GM23338 (cell line): ENCODE measurements at regions not wholly inside any gene's neighbourhood (a gene's known extent, or its start where the extent isn't known, plus 50 kb on each side); places are given as distances from the start of the nearest gene placed in this dataset.

Experiments
- ATAC-seq: fragments of 200-7000 bp; cut with Tn5 transposase; 3 replicates; pipeline ENCODE4 v1.9.1; 2020
- DNase-seq: peaks from one replicate; pipeline ENCODE4 v3.0.0-alpha.2; 2015; ENCODE audit warnings: low spot score
- H2AFZ ChIP-seq: fragments of 200-600 bp; sonication (generic); 2 replicates; pipeline ENCODE4 v1.8.0; 2016; ENCODE audit warnings: antibody characterized with exemption, mild to moderate bottlenecking, moderate library complexity
- H3F3A ChIP-seq: fragments of 200-600 bp; sonication (generic); replicated peaks from 2 replicates; pipeline ENCODE4 v1.8.0; 2017; ENCODE audit warnings: antibody characterized with exemption, mixed run types, low read depth
- H3K27ac ChIP-seq: fragments of 200-600 bp; sonication (generic); 2 replicates; pipeline ENCODE4 v1.6.1; 2016; ENCODE audit warnings: low read depth
- H3K27me3 ChIP-seq: fragments of 200-600 bp; sonication (generic); 2 replicates; pipeline ENCODE4 v1.8.0; 2016; ENCODE audit warnings: mild to moderate bottlenecking, mixed run types, moderate library complexity; ENCODE audit not compliant: insufficient read depth
- H3K36me3 ChIP-seq: fragments of 200-600 bp; sonication (generic); 2 replicates; pipeline ENCODE4 v1.8.0; 2016; ENCODE audit warnings: mild to moderate bottlenecking; ENCODE audit not compliant: insufficient read depth
- H3K4me1 ChIP-seq: fragments of 200-600 bp; sonication (generic); 2 replicates; pipeline ENCODE4 v1.8.0; 2016; ENCODE audit warnings: mild to moderate bottlenecking, moderate library complexity; ENCODE audit not compliant: insufficient read depth
- H3K4me2 ChIP-seq: fragments of 200-600 bp; sonication (generic); 2 replicates; pipeline ENCODE4 v1.7.1; 2017; ENCODE audit warnings: mixed run types
- H3K4me3 ChIP-seq: fragments of 200-600 bp; sonication (generic); 2 replicates; pipeline ENCODE4 v1.6.1; 2016; ENCODE audit warnings: mixed run types
- H3K79me2 ChIP-seq: fragments of 200-600 bp; sonication (generic); replicated peaks from 2 replicates; pipeline ENCODE4 v1.8.0; 2017; ENCODE audit warnings: mild to moderate bottlenecking; ENCODE audit not compliant: insufficient read depth
- H3K9me2 ChIP-seq: fragments of 200-600 bp; sonication (generic); 2 replicates; pipeline ENCODE4 v1.8.0; 2017; ENCODE audit not compliant: insufficient read depth
- H4K20me1 ChIP-seq: fragments of 200-600 bp; sonication (generic); replicated peaks from 2 replicates; pipeline ENCODE4 v1.8.0; 2017; ENCODE audit warnings: mild to moderate bottlenecking; ENCODE audit not compliant: insufficient read depth
- H3K27ac Mint-ChIP-seq: 2 replicates; pipeline ENCODE4 v1.8.0; 2020; ENCODE audit warnings: inconsistent platforms, mild to moderate bottlenecking, moderate library complexity, mixed read lengths
- H3K27me3 Mint-ChIP-seq: 3 replicates; pipeline ENCODE4 v1.8.0; 2022; ENCODE audit warnings: low read depth, mild to moderate bottlenecking, moderate library complexity, mixed read lengths, inconsistent platforms; ENCODE audit not compliant: insufficient read depth, poor library complexity
- H3K36me3 Mint-ChIP-seq: 3 replicates; pipeline ENCODE4 v1.8.0; 2021; ENCODE audit warnings: low read depth, mild to moderate bottlenecking, inconsistent platforms, moderate library complexity, mixed read lengths
- H3K4me1 Mint-ChIP-seq: 3 replicates; pipeline ENCODE4 v1.8.0; 2020; ENCODE audit warnings: mild to moderate bottlenecking, inconsistent platforms, mixed read lengths
- H3K4me3 Mint-ChIP-seq: 3 replicates; pipeline ENCODE4 v1.8.0; 2021; ENCODE audit warnings: moderate library complexity, mild to moderate bottlenecking, inconsistent platforms, mixed read lengths
- H3K9me3 Mint-ChIP-seq: 3 replicates; pipeline ENCODE4 v1.8.0; 2020; ENCODE audit warnings: moderate library complexity, mild to moderate bottlenecking, inconsistent platforms, mixed read lengths
- EZH2 ChIP-seq: fragments of 200-600 bp; sonication (generic); IDR thresholded peaks from one replicate; pipeline ENCODE4 v1.8.0; 2017; ENCODE audit warnings: antibody characterized with exemption, mild to moderate bottlenecking, low read depth; ENCODE audit not compliant: unreplicated experiment
- EZH2phosphoT487 ChIP-seq: fragments of 200-600 bp; sonication (generic); IDR thresholded peaks from one replicate; pipeline ENCODE4 v1.8.1; 2018; ENCODE audit warnings: antibody characterized with exemption; ENCODE audit not compliant: unreplicated experiment
- NANOG ChIP-seq: IDR thresholded peaks from 2 replicates; pipeline ENCODE4 v1.6.1; 2016; ENCODE audit warnings: antibody characterized with exemption, borderline replicate concordance
- REST ChIP-seq: IDR thresholded peaks from one replicate; pipeline ENCODE4 v1.6.1; 2018; ENCODE audit warnings: antibody characterized with exemption; ENCODE audit not compliant: unreplicated experiment
- ZNF114 ChIP-seq: fragments of 250-450 bp; sonication (Bioruptor Pico); IDR thresholded peaks from 2 replicates; pipeline ENCODE4 v1.5.0; 2020; ENCODE audit warnings: mild to moderate bottlenecking, moderate library complexity
- ZNF331 ChIP-seq: fragments of 250-450 bp; sonication (Bioruptor Pico); IDR thresholded peaks from 2 replicates; pipeline ENCODE4 v1.5.0; 2020; ENCODE audit warnings: low read depth, mild to moderate bottlenecking, moderate library complexity
- ZNF462 ChIP-seq: fragments of 250-450 bp; sonication (Bioruptor Pico); IDR thresholded peaks from 2 replicates; pipeline ENCODE4 v1.5.0; 2020; ENCODE audit warnings: mild to moderate bottlenecking, moderate library complexity

- no peak for TF ChIP-seq ZNF462 (CRISPR knock-in tag)
- no peak for TF ChIP-seq EZH2phosphoT487
Measured at GRCh38 chr14:29388571-29388970, 539.1 kb downstream of the PRKD1 start (continued).

GRCh38 chr14:29390081-29390832, 537.4 kb downstream of the PRKD1 start:
- no peaks in the 10 kb centered on the region for H3K4me1 ChIP-seq
- DNase-seq, result peak; percentile 9
- no peaks in the 10 kb centered on the region for H3K36me3 ChIP-seq
- no peaks in the 10 kb centered on the region for H3K27me3 ChIP-seq
- H3K79me2 ChIP-seq, result no peaks in the 10 kb centered on the region
- H3K4me3 ChIP-seq, result no peak overlapping the region
- no peaks in the 10 kb centered on the region for H3K9me2 ChIP-seq
- Mint-ChIP-seq H3K9me3 (no peaks in the 10 kb centered on the region), H3K4me3 (no peak overlapping the region), H3K4me1 (peaks cover 12% of the 10 kb centered on the region), H3K27me3 (no peaks in the 10 kb centered on the region), H3K27ac (no peak overlapping the region), H3K36me3 (no peaks in the 10 kb centered on the region)
- no peak overlapping the region for H3K27ac ChIP-seq
- ATAC-seq, result peak; percentile 67
- no peaks in the 10 kb centered on the region for H4K20me1 ChIP-seq
- no peaks in the 10 kb centered on the region for H3F3A ChIP-seq
- peak overlapping the region; percentile 45; the same call in 1 of the 2 replicates for H2AFZ ChIP-seq
- H3K4me2 ChIP-seq, result 0 out of 2 replicates have a peak overlapping the region, but pooled peaks have one; percentile 1
- no peak for TF ChIP-seq ZNF331 (CRISPR knock-in tag)
- no peak for TF ChIP-seq ZNF114 (CRISPR knock-in tag)
- TF ChIP-seq REST, result no peak
- TF ChIP-seq NANOG, result no peak
- no peak for TF ChIP-seq EZH2
- TF ChIP-seq EZH2phosphoT487, result no peak
